Trophoblast cell (in vitro differentiated cells and primary cell): ENCODE measurements at regions not wholly inside any gene's neighbourhood (a gene's known extent, or its start where the extent isn't known, plus 50 kb on each side); places are given as distances from the start of the nearest gene placed in this dataset.

Experiments
- DNase-seq, 2 donors: peaks; one replicate each; pipeline ENCODE4 v3.0.0-alpha.2; 2016
- H2AFZ ChIP-seq: 2 replicates; pipeline ENCODE4 v1.6.1; 2013; ENCODE audit warnings: low read length, moderate library complexity, mild to moderate bottlenecking; ENCODE audit not compliant: insufficient read depth, poor library complexity
- H2AK5ac ChIP-seq: 2 replicates; pipeline ENCODE4 v1.6.1; 2013; ENCODE audit warnings: mild to moderate bottlenecking, low read length
- H2BK120ac ChIP-seq: 2 replicates; pipeline ENCODE4 v1.6.1; 2013; ENCODE audit warnings: low read length, mild to moderate bottlenecking, moderate library complexity; ENCODE audit not compliant: insufficient read depth, poor library complexity
- H2BK12ac ChIP-seq: 2 replicates; pipeline ENCODE4 v1.6.1; 2013; ENCODE audit warnings: mild to moderate bottlenecking, low read length, moderate library complexity
- H2BK5ac ChIP-seq: 2 replicates; pipeline ENCODE4 v1.6.1; 2013; ENCODE audit warnings: low read length, low read depth, moderate library complexity, mild to moderate bottlenecking; ENCODE audit not compliant: poor library complexity
- H3K14ac ChIP-seq: 2 replicates; pipeline ENCODE4 v1.6.1; 2013; ENCODE audit warnings: mild to moderate bottlenecking, low read length
- H3K18ac ChIP-seq: 2 replicates; pipeline ENCODE4 v1.6.1; 2013; ENCODE audit warnings: mild to moderate bottlenecking, low read length
- H3K23ac ChIP-seq: 2 replicates; pipeline ENCODE4 v1.6.1; 2013; ENCODE audit warnings: low read length
- H3K27ac ChIP-seq: 2 replicates; pipeline ENCODE4 v1.5.1; 2013; ENCODE audit warnings: low read depth, mild to moderate bottlenecking, inconsistent platforms, low read length, moderate library complexity
- H3K27me3 ChIP-seq: 2 replicates; pipeline ENCODE4 v1.6.1; 2013; ENCODE audit warnings: inconsistent platforms, mild to moderate bottlenecking, low read length, moderate library complexity; ENCODE audit not compliant: insufficient read depth
- H3K36me3 ChIP-seq, 2 experiments: 1 replicate in 1 of 2; 2 replicates in 1 of 2; pipeline ENCODE4 v1.6.1; 2013; ENCODE audit warnings: low read length in 2 of 2, mild to moderate bottlenecking in 2 of 2, moderate library complexity in 1 of 2; ENCODE audit not compliant: insufficient read depth in 2 of 2, control insufficient read depth in 1 of 2
- H3K4ac ChIP-seq: 2 replicates; pipeline ENCODE4 v1.6.1; 2013; ENCODE audit warnings: low read depth, mild to moderate bottlenecking, low read length, moderate library complexity
- H3K4me1 ChIP-seq, 2 experiments: 1 replicate in 1 of 2; 2 replicates in 1 of 2; pipeline ENCODE4 v1.6.1; 2013; ENCODE audit warnings: low read length in 2 of 2, mild to moderate bottlenecking in 2 of 2, moderate library complexity in 1 of 2; ENCODE audit not compliant: insufficient read depth in 2 of 2, control insufficient read depth in 1 of 2
- H3K4me2 ChIP-seq: 2 replicates; pipeline ENCODE4 v1.6.1; 2013; ENCODE audit warnings: inconsistent platforms, mild to moderate bottlenecking, low read length, moderate library complexity
- H3K4me3 ChIP-seq: 2 replicates; pipeline ENCODE4 v1.5.1; 2013; ENCODE audit warnings: mild to moderate bottlenecking, low read depth, low read length, inconsistent platforms
- H3K79me1 ChIP-seq: one replicate; pipeline ENCODE4 v1.6.1; 2013; ENCODE audit warnings: low read length
- H3K79me2 ChIP-seq: 2 replicates; pipeline ENCODE4 v1.6.1; 2013; ENCODE audit warnings: low read length, mild to moderate bottlenecking; ENCODE audit not compliant: control insufficient read depth, insufficient read depth, poor library complexity
- H3K9ac ChIP-seq: 2 replicates; pipeline ENCODE4 v1.6.1; 2013; ENCODE audit warnings: mild to moderate bottlenecking, low read length
- H3K9me3 ChIP-seq: 2 replicates; pipeline ENCODE4 v1.6.1; 2013; ENCODE audit warnings: low read depth, mild to moderate bottlenecking, control low read depth, inconsistent platforms, low read length; ENCODE audit not compliant: insufficient read depth
- H4K12ac ChIP-seq: 2 replicates; pipeline ENCODE4 v1.6.1; 2013; ENCODE audit warnings: low read depth, mild to moderate bottlenecking, low read length, moderate library complexity
- H4K8ac ChIP-seq: 2 replicates; pipeline ENCODE4 v1.6.1; 2013; ENCODE audit warnings: low read depth, mild to moderate bottlenecking, low read length, moderate library complexity
- H4K91ac ChIP-seq: one replicate; pipeline ENCODE4 v1.6.1; 2013; ENCODE audit warnings: low read depth, mild to moderate bottlenecking, low read length, moderate library complexity
- WGBS: extraction: QIAGEN DNeasy Blood & Tissue Kit; methylation state at CpG from one replicate; pipeline ENCODE4 v1.1.7; 2013; ENCODE audit warnings: missing lambda C conversion rate; ENCODE audit not compliant: insufficient read length, insufficient coverage; ENCODE audit errors: extremely low coverage; 5-methylcytosine and 5-hydroxymethylcytosine counted together

GRCh38 chr1:230591678-230592077 is 50.6 kb upstream of the COG2 start:
- no peak overlapping the region for H2BK12ac ChIP-seq
- no peak overlapping the region for H2BK120ac ChIP-seq
- H3K14ac ChIP-seq: no peak overlapping the region

GRCh38 chr1:230589951-230590350 is 52.3 kb upstream of the COG2 start:
- Histone ChIP-seq H3K79me1 (no peaks in the 10 kb centered on the region), H3K4ac (no peak overlapping the region), H3K9ac (no peak overlapping the region), H3K23ac (peak overlapping the region; percentile 97), H3K4me1 (no peaks in the 10 kb centered on the region), H3K27ac (no peak overlapping the region), H3K18ac (no peak overlapping the region), H3K4me3 (no peak overlapping the region), H2BK12ac (no peak overlapping the region), H3K36me3 (no peaks in the 10 kb centered on the region), H3K14ac (no peak overlapping the region), H2AFZ (no peak overlapping the region), H4K91ac (no peak overlapping the region), H3K4me2 (no peak overlapping the region), H3K79me2 (no peaks in the 10 kb centered on the region), H4K12ac (no peak overlapping the region), H2BK120ac (no peak overlapping the region), H2AK5ac (no peak overlapping the region), H4K8ac (no peak overlapping the region), H2BK5ac (no peak overlapping the region), H3K27me3 (no peaks in the 10 kb centered on the region), H3K9me3 (peaks cover 2% of the 10 kb centered on the region)
- WGBS: no CpG with 5 or more reads among the region's 2 CpGs
- no peak for DNase-seq

More at GRCh38 chr1:230591678-230592077, 50.6 kb upstream of the COG2 start:
- H3K4me2 ChIP-seq: no peak overlapping the region
- no peak overlapping the region for H2AK5ac ChIP-seq
- no peak overlapping the region for H3K4ac ChIP-seq
- peaks cover 2% of the 10 kb centered on the region for H3K9me3 ChIP-seq
- H2BK5ac ChIP-seq: no peak overlapping the region
- WGBS: no CpG with 5 or more reads among the region's 4 CpGs
- no peak overlapping the region for H3K18ac ChIP-seq
- no peak overlapping the region for H4K12ac ChIP-seq
- H3K4me1 ChIP-seq: no peaks in the 10 kb centered on the region
- no peak overlapping the region for H3K23ac ChIP-seq
- H3K36me3 ChIP-seq: no peaks in the 10 kb centered on the region
- H3K9ac ChIP-seq: no peak overlapping the region
- H3K4me3 ChIP-seq: no peak overlapping the region
- H3K27ac ChIP-seq: no peak overlapping the region
- no peaks in the 10 kb centered on the region for H3K79me2 ChIP-seq
- no peak overlapping the region for H4K91ac ChIP-seq
- no peak overlapping the region for H4K8ac ChIP-seq
- H2AFZ ChIP-seq: no peak overlapping the region
- H3K79me1 ChIP-seq: no peaks in the 10 kb centered on the region
- H3K27me3 ChIP-seq: no peaks in the 10 kb centered on the region
- peak in 1 of 2 donors; percentile 12 for DNase-seq

GRCh38 chr1:230588323-230588746 is 53.9 kb upstream of the COG2 start:
- H3K27ac ChIP-seq: no peak overlapping the region
- H2AK5ac ChIP-seq: no peak overlapping the region
- H3K23ac ChIP-seq: peak overlapping the region; percentile 61

GRCh38 chr1:230587061-230587460 is 55.2 kb upstream of the COG2 start:
- no peak overlapping the region for H4K12ac ChIP-seq
- H2BK120ac ChIP-seq: no peak overlapping the region
- no peak overlapping the region for H3K18ac ChIP-seq
- no peak overlapping the region for H3K4ac ChIP-seq
- H3K9me3 ChIP-seq: peaks cover 2% of the 10 kb centered on the region
- H3K79me2 ChIP-seq: no peaks in the 10 kb centered on the region
- H3K4me2 ChIP-seq: no peak overlapping the region
- H3K27ac ChIP-seq: no peak overlapping the region
- no peak overlapping the region for H2BK5ac ChIP-seq
- WGBS: no CpG with 5 or more reads among the region's 3 CpGs
- no peak for DNase-seq
- no peak overlapping the region for H4K8ac ChIP-seq
- H3K23ac ChIP-seq: no peak overlapping the region
- no peak overlapping the region for H2AFZ ChIP-seq
- no peak overlapping the region for H3K9ac ChIP-seq
- no peaks in the 10 kb centered on the region for H3K79me1 ChIP-seq
- no peaks in the 10 kb centered on the region for H3K27me3 ChIP-seq
- H3K14ac ChIP-seq: no peak overlapping the region
- H3K4me1 ChIP-seq: no peaks in the 10 kb centered on the region
- H2AK5ac ChIP-seq: no peak overlapping the region
- no peaks in the 10 kb centered on the region for H3K36me3 ChIP-seq
- no peak overlapping the region for H2BK12ac ChIP-seq
- no peak overlapping the region for H3K4me3 ChIP-seq
- H4K91ac ChIP-seq: no peak overlapping the region

More at GRCh38 chr1:230588323-230588746, 53.9 kb upstream of the COG2 start:
- Histone ChIP-seq H4K12ac (no peak overlapping the region), H4K91ac (no peak overlapping the region), H3K4me1 (no peaks in the 10 kb centered on the region), H3K4me3 (no peak overlapping the region), H2AFZ (no peak overlapping the region), H3K27me3 (no peaks in the 10 kb centered on the region), H3K4ac (no peak overlapping the region), H2BK5ac (no peak overlapping the region), H2BK120ac (no peak overlapping the region), H3K79me1 (no peaks in the 10 kb centered on the region), H3K9ac (no peak overlapping the region), H3K4me2 (no peak overlapping the region), H3K18ac (no peak overlapping the region), H3K14ac (no peak overlapping the region), H2BK12ac (no peak overlapping the region), H4K8ac (no peak overlapping the region), H3K9me3 (peaks cover 2% of the 10 kb centered on the region), H3K79me2 (no peaks in the 10 kb centered on the region), H3K36me3 (no peaks in the 10 kb centered on the region)
- no peak for DNase-seq
